IMR-90 (cell line): ENCODE measurements at regions not wholly inside any gene's neighbourhood (a gene's known extent, or its start where the extent isn't known, plus 50 kb on each side); places are given as distances from the start of the nearest gene placed in this dataset.
A peak's percentile ranks its signal among the peaks of the same experiment; 100 is the strongest.

Source experiments
- ATAC-seq: fragments of 200-7000 bp; cut with Tn5 transposase; 2 replicates; pipeline ENCODE4 v1.9.1; 2020; ENCODE audit warnings: low read depth, mild to moderate bottlenecking, moderate library complexity
- BruUV-seq: library from RNA; stranded (reverse); fragments of 400-500 nt; replicated peaks from 2 replicates; lab custom pipeline; 2021; lab: Mats Ljungman, UMichigan
- CTCF ChIA-PET: fragments of 300-600 bp; formaldehyde crosslinking; extraction: SDS; loops from one replicate; lab custom pipeline; 2021; ENCODE audit warnings: antibody characterized with exemption; lab: Yijun Ruan, JAX
- POLR2A ChIA-PET: fragments of 300-600 bp; sonication (Branson Sonifier 250); formaldehyde crosslinking; loops from one replicate; lab custom pipeline; 2022; ENCODE audit warnings: antibody characterized with exemption; ENCODE audit not compliant: unreplicated experiment; lab: Charles Lee
- DNase-seq: peaks from one replicate; pipeline ENCODE4 v3.0.0; 2013
- H2AFZ ChIP-seq: replicated peaks from 2 replicates; pipeline ENCODE3; 2013; ENCODE audit warnings: low read length, mild to moderate bottlenecking; ENCODE audit not compliant: poor library complexity
- H2AK5ac ChIP-seq: 2 replicates; pipeline ENCODE4 v1.6.1; 2013; ENCODE audit warnings: low read depth, low read length, inconsistent platforms
- H2AK9ac ChIP-seq: replicated peaks from 2 replicates; pipeline ENCODE3; 2013; ENCODE audit warnings: mild to moderate bottlenecking, low read depth, low read length, moderate library complexity; ENCODE audit not compliant: poor library complexity
- H2BK120ac ChIP-seq: 2 replicates; pipeline ENCODE4 v1.6.1; 2013; ENCODE audit warnings: low read depth, low read length, inconsistent platforms
- H2BK15ac ChIP-seq: 3 replicates; pipeline ENCODE4 v1.6.1; 2013; ENCODE audit warnings: low read depth, low read length, inconsistent platforms
- H2BK20ac ChIP-seq: 2 replicates; pipeline ENCODE4 v1.6.1; 2013; ENCODE audit warnings: low read depth, mild to moderate bottlenecking, inconsistent platforms, low read length, moderate library complexity
- H2BK5ac ChIP-seq: 2 replicates; pipeline ENCODE4 v1.6.1; 2013; ENCODE audit warnings: mild to moderate bottlenecking, low read depth, low read length, inconsistent platforms; ENCODE audit not compliant: poor library complexity, severe bottlenecking
- H3K14ac ChIP-seq: replicated peaks from 2 replicates; pipeline ENCODE4 v1.6.1; 2013; ENCODE audit warnings: low read depth, low read length, inconsistent platforms
- H3K18ac ChIP-seq: 2 replicates; pipeline ENCODE4 v1.6.1; 2013; ENCODE audit warnings: low read depth, low read length, control low read depth
- H3K23ac ChIP-seq: 2 replicates; pipeline ENCODE4 v1.6.1; 2013; ENCODE audit warnings: low read depth, low read length, inconsistent platforms
- H3K27ac ChIP-seq: 2 replicates; pipeline ENCODE4 v1.5.1; 2013; ENCODE audit warnings: mild to moderate bottlenecking, control low read depth, low read length; ENCODE audit not compliant: insufficient read depth
- H3K27me3 ChIP-seq: 2 replicates; pipeline ENCODE4 v1.6.1; 2013; ENCODE audit warnings: low read length; ENCODE audit not compliant: control insufficient read depth, insufficient read depth
- H3K36me3 ChIP-seq: 2 replicates; pipeline ENCODE4 v1.6.1; 2013; ENCODE audit warnings: low read length, mixed read lengths; ENCODE audit not compliant: control insufficient read depth, insufficient read depth
- H3K4ac ChIP-seq: 2 replicates; pipeline ENCODE4 v1.6.1; 2013; ENCODE audit warnings: low read depth, low read length, inconsistent platforms
- H3K4me1 ChIP-seq: 2 replicates; pipeline ENCODE4 v1.6.1; 2013; ENCODE audit warnings: low read length, mixed read lengths; ENCODE audit not compliant: control insufficient read depth, insufficient read depth
- H3K4me2 ChIP-seq: 2 replicates; pipeline ENCODE4 v1.6.1; 2013; ENCODE audit warnings: low read depth, mild to moderate bottlenecking, control low read depth, low read length, moderate library complexity
- H3K4me3 ChIP-seq: 2 replicates; pipeline ENCODE4 v1.5.1; 2013; ENCODE audit warnings: low read depth, mild to moderate bottlenecking, control low read depth, low read length, moderate library complexity; ENCODE audit not compliant: insufficient read depth
- H3K56ac ChIP-seq: 2 replicates; pipeline ENCODE4 v1.6.1; 2013; ENCODE audit warnings: low read length, inconsistent platforms; ENCODE audit not compliant: insufficient read depth; ENCODE audit errors: extremely low read depth
- H3K79me1 ChIP-seq, 2 experiments: 2 replicates each; pipeline ENCODE4 v1.6.1; 2013; ENCODE audit warnings: low read length in 2 of 2, inconsistent platforms in 1 of 2, low read depth in 1 of 2
- H3K9ac ChIP-seq: 2 replicates; pipeline ENCODE4 v1.6.1; 2013; ENCODE audit warnings: low read depth, low read length, control low read depth
- H3K9me1 ChIP-seq: 2 replicates; pipeline ENCODE4 v1.6.1; 2013; ENCODE audit warnings: low read length, inconsistent platforms; ENCODE audit not compliant: insufficient read depth
- H3K9me3 ChIP-seq: 2 replicates; pipeline ENCODE4 v1.6.1; 2013; ENCODE audit warnings: low read length; ENCODE audit not compliant: control insufficient read depth, insufficient read depth
- H4K20me1 ChIP-seq: 2 replicates; pipeline ENCODE4 v1.6.1; 2013; ENCODE audit warnings: low read length, inconsistent platforms; ENCODE audit not compliant: insufficient read depth
- H4K5ac ChIP-seq: 2 replicates; pipeline ENCODE4 v1.6.1; 2013; ENCODE audit warnings: mild to moderate bottlenecking, low read depth, low read length, control low read depth
- H4K8ac ChIP-seq, 2 experiments: 2 replicates each; pipeline ENCODE4 v1.6.1; 2013; ENCODE audit warnings: low read depth in 2 of 2, low read length in 2 of 2, control low read depth in 1 of 2, inconsistent platforms in 1 of 2
- H4K91ac ChIP-seq: 2 replicates; pipeline ENCODE4 v1.6.1; 2013; ENCODE audit warnings: low read depth, low read length, inconsistent platforms; ENCODE audit not compliant: insufficient read depth
- BHLHE40 ChIP-seq: fragments of 150-350 bp; IDR thresholded peaks from 2 replicates; pipeline ENCODE4 v1.6.1; 2016; ENCODE audit warnings: mild to moderate bottlenecking, low read depth, low read length
- CEBPB ChIP-seq: IDR thresholded peaks from 2 replicates; pipeline ENCODE4 v1.6.1; 2012; ENCODE audit warnings: low read depth, low read length, improper control_type of control experiment
- CHD1 ChIP-seq: IDR thresholded peaks from 2 replicates; pipeline ENCODE4 v1.6.1; 2012; ENCODE audit warnings: low read depth, low read length, improper control_type of control experiment
- CTCF ChIP-seq: conservative IDR thresholded peaks from 2 replicates; pipeline ENCODE4 v1.5.1; 2012; ENCODE audit warnings: mild to moderate bottlenecking, low read depth, low read length, improper control_type of control experiment
- ELK1 ChIP-seq: fragments of 150-350 bp; IDR thresholded peaks from 2 replicates; pipeline ENCODE4 v1.6.1; 2016; ENCODE audit warnings: low read depth, mild to moderate bottlenecking, low read length, moderate library complexity, borderline replicate concordance
- FOS ChIP-seq: fragments of 150-350 bp; IDR thresholded peaks from 2 replicates; pipeline ENCODE4 v1.6.1; 2016; ENCODE audit warnings: low read depth, low read length
- MAFK ChIP-seq: IDR thresholded peaks from 2 replicates; pipeline ENCODE4 v1.6.1; 2012; ENCODE audit warnings: low read depth, low read length, improper control_type of control experiment
- MAZ ChIP-seq: IDR thresholded peaks from 2 replicates; pipeline ENCODE4 v1.6.1; 2012; ENCODE audit warnings: low read depth, mild to moderate bottlenecking, low read length, improper control_type of control experiment, moderate library complexity, borderline replicate concordance
- MXI1 ChIP-seq: IDR thresholded peaks from 2 replicates; pipeline ENCODE4 v1.6.1; 2012; ENCODE audit warnings: low read depth, mild to moderate bottlenecking, low read length, moderate library complexity, borderline replicate concordance
- NFE2L2 ChIP-seq: fragments of 150-350 bp; IDR thresholded peaks from 2 replicates; pipeline ENCODE4 v1.6.1; 2016; ENCODE audit warnings: low read depth, mild to moderate bottlenecking, low read length
- POLR2A ChIP-seq: IDR thresholded peaks from 2 replicates; pipeline ENCODE4 v1.6.1; 2012; ENCODE audit warnings: mild to moderate bottlenecking, low read depth, low read length
- RAD21 ChIP-seq: IDR thresholded peaks from 2 replicates; pipeline ENCODE4 v1.6.1; 2012; ENCODE audit warnings: low read length, improper control_type of control experiment
- RCOR1 ChIP-seq: IDR thresholded peaks from 2 replicates; pipeline ENCODE4 v1.6.1; 2012; ENCODE audit warnings: mild to moderate bottlenecking, low read length, improper control_type of control experiment; ENCODE audit not compliant: insufficient replicate concordance
- RFX5 ChIP-seq: IDR thresholded peaks from 2 replicates; pipeline ENCODE4 v1.8.0; 2012; ENCODE audit warnings: low read depth, mild to moderate bottlenecking, low read length, moderate library complexity
- SMC3 ChIP-seq: fragments of 150-350 bp; IDR thresholded peaks from 2 replicates; pipeline ENCODE4 v1.6.1; 2016; ENCODE audit warnings: low read depth, mild to moderate bottlenecking, antibody characterized with exemption, low read length, moderate library complexity
- USF2 ChIP-seq: fragments of 150-350 bp; IDR thresholded peaks from 2 replicates; pipeline ENCODE4 v1.6.1; 2017; ENCODE audit warnings: mild to moderate bottlenecking, antibody characterized with exemption, low read length, low read depth
- WGBS, 2 experiments: methylation state at CpG; one replicate each; pipeline versions ENCODE4 v1.1.5 to v1.1.7; 2013; ENCODE audit warnings: missing lambda C conversion rate in 2 of 2; ENCODE audit not compliant: insufficient read length in 1 of 2; ENCODE audit errors: extremely low coverage in 2 of 2; 5-methylcytosine and 5-hydroxymethylcytosine counted together
- dilution Hi-C: fragments of 300-500 bp; cut with HindIII; formaldehyde crosslinking; loops from one replicate; pipeline ENCODE4 v1.14.3; 2018; ENCODE audit warnings: low sequenced_read_pairs; ENCODE audit not compliant: unreplicated experiment
- in situ Hi-C: fragments of 300-500 bp; cut with MboI; formaldehyde crosslinking; loops from 3 replicates; pipeline ENCODE4 v1.14.3; 2019; ENCODE audit warnings: low sequenced_read_pairs, inconsistent platforms, mixed read lengths
- intact Hi-C: fragments of 100-400 bp; cut with micrococcal nuclease; formaldehyde crosslinking; loops from 2 replicates; pipeline ENCODE4 v1.10.0; 2022

- dilution Hi-C loops (no loop called here), intact Hi-C loops (no loop called here), in situ Hi-C loops (loop anchor here (25.0 kb wide), 1 partner anchor 626 kb away; the partner anchor contains the start of gene ARFGEF2)
- no peak overlapping the region for H3K18ac ChIP-seq
- no peak overlapping the region for H2BK5ac ChIP-seq
- H4K8ac ChIP-seq: no peak overlapping the region
- no peak overlapping the region for H3K4me3 ChIP-seq
- TF ChIP-seq SMC3 (no peak), USF2 (no peak), RAD21 (no peak), ELK1 (no peak), MAZ (no peak), RCOR1 (no peak), MAFK (no peak), CTCF (no peak), POLR2A (no peak), FOS (no peak), BHLHE40 (no peak), RFX5 (no peak), CHD1 (no peak), CEBPB (no peak), MXI1 (no peak), NFE2L2 (no peak)
- H3K4me1 ChIP-seq: peaks cover 4% of the 10 kb centered on the region
- no peak overlapping the region for H2AK9ac ChIP-seq
- H3K9me3 ChIP-seq: no peaks in the 10 kb centered on the region
- no peaks in the 10 kb centered on the region for H3K36me3 ChIP-seq
- H3K14ac ChIP-seq: no peak overlapping the region
- no peak overlapping the region; the same call in 1 of the 2 replicates for H4K5ac ChIP-seq
- H3K56ac ChIP-seq: no peak overlapping the region
- H2BK15ac ChIP-seq: no peak overlapping the region
- BruUV-seq: no TSS peak
- no peak overlapping the region for H3K27ac ChIP-seq
- no peaks in the 10 kb centered on the region for H4K20me1 ChIP-seq
- no peak overlapping the region for H2BK20ac ChIP-seq
- H3K79me1 ChIP-seq: no peaks in the 10 kb centered on the region
- H3K27me3 ChIP-seq: peaks cover 4% of the 10 kb centered on the region; the same call in 1 of the 2 replicates
- H3K4ac ChIP-seq: no peak overlapping the region; the same call in 1 of the 2 replicates
- H2BK120ac ChIP-seq: peak overlapping the region; percentile 5; the same call in 1 of the 2 replicates
- no peak overlapping the region for H3K23ac ChIP-seq
- POLR2A ChIA-PET: no interaction called here
- no peak overlapping the region for H2AK5ac ChIP-seq
- H3K4me2 ChIP-seq: no peak overlapping the region
- H4K91ac ChIP-seq: no peak overlapping the region
- H3K9ac ChIP-seq: no peak overlapping the region
- CTCF ChIA-PET: interaction anchor here (0.6 to 1.2 kb wide), 2 partner anchors 9 to 68 kb away, joined by 3 to 4 read pairs; no protein-coding TSS in a partner anchor
- no peak for DNase-seq
- H2AFZ ChIP-seq: peak overlapping the region; percentile 60
- no peak for ATAC-seq
- H3K9me1 ChIP-seq: no peaks in the 10 kb centered on the region
- WGBS, 2 experiments: no CpG with 5 or more reads among the region's 1 CpG
These were observed 501.3 kb upstream of the SULF2 start for GRCh38 chr20:48286601-48287000.
